Thyroid gland (tissue), 4 donors: ENCODE measurements at regions not wholly inside any gene's neighbourhood (a gene's known extent, or its start where the extent isn't known, plus 50 kb on each side); places are given as distances from the start of the nearest gene placed in this dataset.

Source experiments
- POLR2A ChIP-seq, 2 donors: fragments of 450-650 bp; IDR thresholded peaks; one replicate each; pipeline ENCODE4 v1.6.1; 2017; ENCODE audit warnings: antibody characterized with exemption in 2 of 2, mild to moderate bottlenecking in 2 of 2, moderate library complexity in 1 of 2
- TF ChIP-seq, protein P1 (sequence below), 6 experiments: fragments of 200-600 bp in 3 of 6; fragments of 450-650 bp in 3 of 6; sonication (generic) in 3 of 6; IDR thresholded peaks; one replicate each; pipeline ENCODE4 v1.5.1; 2016 to 2019; ENCODE audit warnings: antibody characterized with exemption in 6 of 6, mild to moderate bottlenecking in 2 of 6, inconsistent platforms in 1 of 6, moderate library complexity in 1 of 6

DNA sequence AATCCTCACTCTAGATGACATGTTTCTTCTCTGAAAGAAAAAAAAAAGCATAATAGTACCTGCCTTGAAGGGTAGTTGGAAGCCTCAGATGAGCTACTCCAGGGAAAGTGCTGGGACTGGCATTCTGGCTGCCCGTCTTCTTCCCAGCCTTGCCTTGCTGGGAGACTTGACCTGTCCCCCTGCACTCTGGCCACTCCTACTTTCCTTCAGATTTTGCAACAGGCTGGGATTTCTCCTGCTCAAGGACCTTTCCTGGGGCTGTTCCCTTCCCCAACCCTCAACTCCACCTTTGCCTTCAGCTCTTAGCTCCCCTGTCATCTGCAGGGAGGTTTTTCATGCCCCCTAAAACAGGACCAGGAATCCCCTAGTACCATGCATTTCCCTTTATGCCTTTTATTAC is 609.9 kb upstream of the CFAP20DC start:
- TF ChIP-seq, protein P1, sequence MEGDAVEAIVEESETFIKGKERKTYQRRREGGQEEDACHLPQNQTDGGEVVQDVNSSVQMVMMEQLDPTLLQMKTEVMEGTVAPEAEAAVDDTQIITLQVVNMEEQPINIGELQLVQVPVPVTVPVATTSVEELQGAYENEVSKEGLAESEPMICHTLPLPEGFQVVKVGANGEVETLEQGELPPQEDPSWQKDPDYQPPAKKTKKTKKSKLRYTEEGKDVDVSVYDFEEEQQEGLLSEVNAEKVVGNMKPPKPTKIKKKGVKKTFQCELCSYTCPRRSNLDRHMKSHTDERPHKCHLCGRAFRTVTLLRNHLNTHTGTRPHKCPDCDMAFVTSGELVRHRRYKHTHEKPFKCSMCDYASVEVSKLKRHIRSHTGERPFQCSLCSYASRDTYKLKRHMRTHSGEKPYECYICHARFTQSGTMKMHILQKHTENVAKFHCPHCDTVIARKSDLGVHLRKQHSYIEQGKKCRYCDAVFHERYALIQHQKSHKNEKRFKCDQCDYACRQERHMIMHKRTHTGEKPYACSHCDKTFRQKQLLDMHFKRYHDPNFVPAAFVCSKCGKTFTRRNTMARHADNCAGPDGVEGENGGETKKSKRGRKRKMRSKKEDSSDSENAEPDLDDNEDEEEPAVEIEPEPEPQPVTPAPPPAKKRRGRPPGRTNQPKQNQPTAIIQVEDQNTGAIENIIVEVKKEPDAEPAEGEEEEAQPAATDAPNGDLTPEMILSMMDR (IDR thresholded peaks at IDR 0.05) = no peak
- no peak for TF ChIP-seq POLR2A (IDR thresholded peaks at IDR 0.05)
